ENCODE measurements at regions not wholly inside any gene's neighbourhood (a gene's known extent, or its start where the extent isn't known, plus 50 kb on each side); places are given as distances from the start of the nearest gene placed in this dataset.
A peak's percentile ranks its signal among the peaks of the same experiment; 100 is the strongest.

DNA sequence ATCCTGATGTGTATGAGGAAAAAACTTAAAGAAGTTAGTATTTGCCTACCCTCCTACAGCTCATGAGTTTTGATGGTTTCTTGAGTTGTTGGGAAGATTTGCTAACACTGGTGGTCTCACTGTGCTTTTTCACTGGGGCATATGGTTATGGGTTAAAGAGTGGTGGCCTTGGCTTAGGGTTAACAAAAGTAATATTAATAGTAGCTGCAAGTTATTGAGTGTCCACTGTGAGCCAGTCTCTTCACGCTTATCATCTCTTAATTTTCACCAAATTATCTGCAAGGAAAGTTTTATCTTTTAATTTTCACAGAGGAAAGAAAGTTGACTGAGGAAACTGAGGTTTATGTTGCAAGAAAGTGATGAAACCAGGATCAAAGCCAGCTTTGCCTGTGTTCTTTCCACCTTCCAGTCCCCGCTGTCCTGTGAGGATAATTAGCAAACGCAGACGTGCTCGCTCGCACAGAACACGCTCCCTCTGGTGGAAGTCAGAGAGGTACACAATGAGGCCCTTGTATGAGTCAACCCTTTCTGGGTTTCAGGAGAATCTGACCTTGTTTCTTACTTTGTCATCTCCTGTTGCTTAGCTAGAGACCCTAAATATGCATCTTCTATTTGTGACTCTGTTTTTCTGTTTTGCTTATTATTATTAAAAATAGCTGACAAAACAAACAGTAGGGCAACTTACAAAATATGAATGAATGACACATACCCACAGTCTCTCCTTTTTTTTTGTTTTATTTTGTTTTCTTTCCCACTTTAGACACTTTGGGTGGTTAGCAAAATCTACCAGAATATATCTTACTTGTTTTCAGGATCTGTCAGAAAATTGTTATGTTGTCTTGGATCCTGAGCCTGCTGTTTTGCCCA lies 94.3 kb downstream of the DDIT4L start:
- Mint-ChIP-seq H3K27ac (no peak overlapping the region), H3K4me3 (no peak overlapping the region), H3K4me1 (ENCODE audit: unreplicated experiment) (peaks cover 26% of the 10 kb centered on the region), H3K27me3 (peaks cover 6% of the 10 kb centered on the region), H3K9me3 (no peaks in the 10 kb centered on the region), H3K36me3 (no peaks in the 10 kb centered on the region)
- no peak for DNase-seq (ENCODE audit: extremely low spot score, unreplicated experiment)
- TF ChIP-seq, protein P1, sequence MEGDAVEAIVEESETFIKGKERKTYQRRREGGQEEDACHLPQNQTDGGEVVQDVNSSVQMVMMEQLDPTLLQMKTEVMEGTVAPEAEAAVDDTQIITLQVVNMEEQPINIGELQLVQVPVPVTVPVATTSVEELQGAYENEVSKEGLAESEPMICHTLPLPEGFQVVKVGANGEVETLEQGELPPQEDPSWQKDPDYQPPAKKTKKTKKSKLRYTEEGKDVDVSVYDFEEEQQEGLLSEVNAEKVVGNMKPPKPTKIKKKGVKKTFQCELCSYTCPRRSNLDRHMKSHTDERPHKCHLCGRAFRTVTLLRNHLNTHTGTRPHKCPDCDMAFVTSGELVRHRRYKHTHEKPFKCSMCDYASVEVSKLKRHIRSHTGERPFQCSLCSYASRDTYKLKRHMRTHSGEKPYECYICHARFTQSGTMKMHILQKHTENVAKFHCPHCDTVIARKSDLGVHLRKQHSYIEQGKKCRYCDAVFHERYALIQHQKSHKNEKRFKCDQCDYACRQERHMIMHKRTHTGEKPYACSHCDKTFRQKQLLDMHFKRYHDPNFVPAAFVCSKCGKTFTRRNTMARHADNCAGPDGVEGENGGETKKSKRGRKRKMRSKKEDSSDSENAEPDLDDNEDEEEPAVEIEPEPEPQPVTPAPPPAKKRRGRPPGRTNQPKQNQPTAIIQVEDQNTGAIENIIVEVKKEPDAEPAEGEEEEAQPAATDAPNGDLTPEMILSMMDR (conservative IDR thresholded peaks at IDR 0.05) = peak; percentile 81

DNA sequence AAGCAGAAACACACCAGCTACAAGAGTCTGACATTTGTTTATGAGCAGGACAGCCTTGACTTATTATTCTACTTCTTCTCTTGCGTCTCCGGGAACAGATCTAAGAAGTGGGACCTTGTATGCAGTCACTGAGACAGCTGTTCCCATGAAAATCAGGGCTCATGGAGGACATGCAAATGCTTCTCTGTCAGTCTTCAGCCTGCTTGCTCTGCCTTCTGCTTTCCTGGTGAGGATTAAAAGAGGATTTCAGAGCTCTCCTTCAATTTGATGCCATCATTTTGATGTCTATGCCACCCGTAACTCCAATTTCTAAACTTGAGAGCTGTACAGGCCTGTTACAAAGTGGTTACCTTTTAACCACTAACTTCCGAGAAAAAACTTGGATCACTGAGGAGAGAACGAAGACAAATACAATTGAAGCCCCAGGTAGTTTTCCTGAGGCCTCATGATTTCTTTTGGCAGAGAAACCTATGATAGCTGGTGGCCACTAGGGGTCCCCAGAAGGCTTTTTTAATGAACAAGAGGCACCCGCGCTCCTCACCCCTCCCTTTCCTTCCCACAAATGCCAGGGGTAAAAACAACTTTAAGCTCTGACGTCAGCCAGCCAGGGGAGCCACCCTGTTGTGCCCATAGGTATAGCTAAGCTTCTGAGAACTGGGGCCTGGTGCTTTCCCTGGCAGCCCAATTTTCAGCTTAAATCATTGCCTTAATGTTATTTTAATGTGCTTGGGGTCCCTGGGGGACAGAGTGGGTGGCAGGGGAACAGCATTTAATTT lies 97.0 kb downstream of the DDIT4L start:
- Mint-ChIP-seq H3K36me3 (no peaks in the 10 kb centered on the region), H3K9me3 (no peaks in the 10 kb centered on the region), H3K27me3 (peaks cover 6% of the 10 kb centered on the region), H3K4me3 (peak overlapping the region; percentile 8), H3K4me1 (ENCODE audit: unreplicated experiment) (peaks cover 26% of the 10 kb centered on the region), H3K27ac (peak overlapping the region; percentile 83)
- TF ChIP-seq, protein P1 (conservative IDR thresholded peaks at IDR 0.05) = peak; percentile 88
- DNase-seq (ENCODE audit: extremely low spot score, unreplicated experiment) = peak; percentile 73

DNA sequence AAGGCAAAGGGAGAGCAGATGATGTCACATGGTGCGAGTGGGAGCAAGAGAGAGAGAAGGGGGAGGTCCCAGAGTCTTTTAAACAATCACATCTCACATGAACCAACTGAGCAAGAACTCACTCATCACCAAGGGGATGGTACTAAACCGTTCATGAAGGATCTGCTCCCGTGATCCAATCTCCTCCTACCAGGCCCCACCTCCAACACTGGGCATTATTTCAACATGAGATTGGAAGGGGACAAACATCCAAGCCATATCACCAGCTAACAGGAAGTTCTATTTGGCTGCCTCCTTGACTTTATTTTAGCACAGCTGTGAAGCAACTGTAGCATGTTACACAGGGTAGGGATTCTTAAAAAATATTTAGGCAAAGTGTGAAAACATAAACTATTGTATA lies 102.5 kb downstream of the DDIT4L start:
- H3K27me3 Mint-ChIP-seq = no peaks in the 10 kb centered on the region
- peaks cover 8% of the 10 kb centered on the region for H3K9me3 Mint-ChIP-seq
- no peak for DNase-seq (ENCODE audit: extremely low spot score, unreplicated experiment)
- H3K4me1 Mint-ChIP-seq (ENCODE audit: unreplicated experiment) = peaks cover 5% of the 10 kb centered on the region
- no peak overlapping the region for H3K4me3 Mint-ChIP-seq
- TF ChIP-seq, protein P1 (conservative IDR thresholded peaks at IDR 0.05) = no peak
- H3K27ac Mint-ChIP-seq = no peak overlapping the region
- H3K36me3 Mint-ChIP-seq = no peaks in the 10 kb centered on the region

DNA sequence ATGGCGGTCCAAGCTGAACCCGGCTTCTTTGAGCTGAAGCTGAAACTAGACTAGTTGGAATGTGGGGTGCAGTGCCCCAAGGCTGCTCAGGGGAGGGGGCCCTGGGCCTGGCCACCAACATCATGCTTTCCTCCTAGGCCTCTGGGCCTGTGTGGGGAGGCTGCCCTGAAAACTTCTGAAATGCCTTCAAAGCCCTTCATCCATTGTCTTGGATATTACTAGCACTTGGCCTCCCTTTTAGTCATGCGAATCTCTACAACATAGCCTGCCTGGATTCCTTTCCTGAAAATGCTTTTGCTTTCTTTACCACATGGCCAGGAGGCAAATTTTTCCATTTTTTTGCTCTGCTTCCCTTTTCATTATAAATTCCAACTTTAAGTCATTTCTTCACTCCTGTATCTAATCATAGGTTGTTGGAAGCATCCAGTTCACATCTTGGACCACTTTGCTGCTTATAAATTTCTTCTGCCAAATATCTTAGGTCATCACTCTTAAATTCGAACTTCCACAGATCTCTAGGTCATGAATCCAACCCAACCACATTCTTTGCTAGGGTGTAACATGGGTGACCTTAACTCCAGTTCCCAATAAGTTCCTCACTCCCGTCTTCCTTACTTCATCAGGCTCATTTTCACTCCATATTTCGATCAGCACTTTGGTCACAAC lies 103.4 kb downstream of the DDIT4L start:
- Mint-ChIP-seq H3K9me3 (peaks cover 8% of the 10 kb centered on the region), H3K4me1 (ENCODE audit: unreplicated experiment) (no peaks in the 10 kb centered on the region), H3K27me3 (no peaks in the 10 kb centered on the region), H3K4me3 (peak overlapping the region; percentile 10), H3K27ac (peak overlapping the region; percentile 1), H3K36me3 (no peaks in the 10 kb centered on the region)
- TF ChIP-seq, protein P1 (conservative IDR thresholded peaks at IDR 0.05) = no peak
- DNase-seq (ENCODE audit: extremely low spot score, unreplicated experiment) = no peak

DNA sequence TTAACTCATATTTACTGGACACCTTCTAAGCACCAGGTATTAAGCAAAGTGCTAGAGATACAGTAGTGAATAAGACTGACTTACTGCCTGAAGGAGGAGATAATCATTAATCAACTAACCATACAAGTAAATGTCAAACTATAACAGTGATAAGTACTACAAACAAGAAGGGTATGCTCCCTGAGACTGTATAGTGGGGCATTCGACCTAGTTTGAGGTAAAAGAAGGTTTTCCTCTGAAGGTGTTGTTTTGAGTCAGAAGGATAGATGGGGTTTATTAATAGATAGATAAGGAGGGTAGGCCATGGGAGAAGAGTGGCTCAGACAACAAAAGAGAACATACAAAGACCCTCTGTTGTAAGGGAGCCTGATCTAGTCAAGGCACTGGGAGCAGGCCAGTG lies 105.4 kb downstream of the DDIT4L start:
- H3K9me3 Mint-ChIP-seq = peaks cover 8% of the 10 kb centered on the region
- no peaks in the 10 kb centered on the region for H3K27me3 Mint-ChIP-seq
- H3K4me1 Mint-ChIP-seq (ENCODE audit: unreplicated experiment) = no peaks in the 10 kb centered on the region
- TF ChIP-seq, protein P1 (conservative IDR thresholded peaks at IDR 0.05) = no peak
- no peak for DNase-seq (ENCODE audit: extremely low spot score, unreplicated experiment)
- no peak overlapping the region for H3K27ac Mint-ChIP-seq
- no peak overlapping the region for H3K4me3 Mint-ChIP-seq
- H3K36me3 Mint-ChIP-seq = no peaks in the 10 kb centered on the region

Measured in type B pancreatic cell (in vitro differentiated cells).